Uterus (tissue), 2 donors: ENCODE measurements at regions not wholly inside any gene's neighbourhood (a gene's known extent, or its start where the extent isn't known, plus 50 kb on each side); places are given as distances from the start of the nearest gene placed in this dataset.

Source experiments
- CTCF ChIP-seq, 4 experiments: fragments of 200-600 bp in 2 of 4; fragments of 450-650 bp in 2 of 4; sonication (generic) in 2 of 4; IDR thresholded peaks; one replicate each; pipeline ENCODE4 v1.5.1; 2016 to 2019; ENCODE audit warnings: antibody characterized with exemption in 4 of 4, mild to moderate bottlenecking in 2 of 4, moderate library complexity in 1 of 4
- POLR2A ChIP-seq, 2 donors: fragments of 450-650 bp; IDR thresholded peaks; one replicate each; pipeline ENCODE4 v1.6.1; 2016; ENCODE audit warnings: antibody characterized with exemption in 2 of 2, mild to moderate bottlenecking in 1 of 2, moderate library complexity in 1 of 2

GRCh38 chr2:12514631-12515437 lies 201.9 kb upstream of the TRIB2 start:
- TF ChIP-seq CTCF (IDR thresholded peaks at IDR 0.05) (no peak), POLR2A (IDR thresholded peaks at IDR 0.05) (no peak)
